Activated CD4-positive, alpha-beta T cell treated with anti-CD3 and anti-CD28 coated beads, Interleukin-2, Interleukin-6, amounts not matched to agents 100 ng/mL and 50 ng/mL, durations not matched to agents 16 hours and 8 hours (primary cell): ENCODE measurements at regions not wholly inside any gene's neighbourhood (a gene's known extent, or its start where the extent isn't known, plus 50 kb on each side); places are given as distances from the start of the nearest gene placed in this dataset.

Source experiments
- DNase-seq: peaks from one replicate; pipeline ENCODE4 v3.0.0-alpha.2; 2020

- DNase-seq = no peak
Observed at GRCh38 chr17:33481652-33482051, 188.6 kb upstream of the ASIC2 start.

- DNase-seq = no peak
Observed at GRCh38 chr17:33482636-33483035, 189.5 kb upstream of the ASIC2 start.

GRCh38 chr17:33484559-33484958, 191.5 kb upstream of the ASIC2 start:
- DNase-seq = no peak

- DNase-seq = no peak
Observed at GRCh38 chr17:33486135-33486885, 193.2 kb upstream of the ASIC2 start.

GRCh38 chr17:33487187-33487879, 194.2 kb upstream of the ASIC2 start:
- no peak for DNase-seq

GRCh38 chr17:33491871-33492481, 198.9 kb upstream of the ASIC2 start:
- DNase-seq = no peak

- DNase-seq = no peak
Observed at GRCh38 chr17:33492731-33493265, 199.7 kb upstream of the ASIC2 start.

- no peak for DNase-seq
Observed at GRCh38 chr17:33493566-33493965, 200.5 kb upstream of the ASIC2 start.

- DNase-seq = no peak
Observed at GRCh38 chr17:33494151-33494550, 201.1 kb upstream of the ASIC2 start.

GRCh38 chr17:33497623-33498022, 204.5 kb upstream of the ASIC2 start:
- no peak for DNase-seq

- no peak for DNase-seq
Observed at GRCh38 chr17:33498069-33498468, 205.0 kb upstream of the ASIC2 start.

GRCh38 chr17:33499040-33499439, 205.9 kb upstream of the ASIC2 start:
- no peak for DNase-seq

- no peak for DNase-seq
Observed at GRCh38 chr17:33500151-33500550, 207.1 kb upstream of the ASIC2 start.

- DNase-seq = no peak
Observed at GRCh38 chr17:33501185-33501584, 208.1 kb upstream of the ASIC2 start.

GRCh38 chr17:33504571-33504970, 211.5 kb upstream of the ASIC2 start:
- DNase-seq = no peak

GRCh38 chr17:33506889-33507650, 214.0 kb upstream of the ASIC2 start:
- DNase-seq = no peak

GRCh38 chr17:33508215-33508614, 215.1 kb upstream of the ASIC2 start:
- DNase-seq = no peak

GRCh38 chr17:33509331-33509730, 216.2 kb upstream of the ASIC2 start:
- no peak for DNase-seq

GRCh38 chr17:33511670-33512069, 218.6 kb upstream of the ASIC2 start:
- peak; percentile 27 for DNase-seq

GRCh38 chr17:33512113-33512512, 219.0 kb upstream of the ASIC2 start:
- no peak for DNase-seq

GRCh38 chr17:33513769-33514168, 220.7 kb upstream of the ASIC2 start:
- DNase-seq = no peak

GRCh38 chr17:33514369-33514768, 221.3 kb upstream of the ASIC2 start:
- no peak for DNase-seq

- DNase-seq = no peak
Observed at GRCh38 chr17:33515974-33516373, 222.9 kb upstream of the ASIC2 start.
